ENCODE measurements at regions not wholly inside any gene's neighbourhood (a gene's known extent, or its start where the extent isn't known, plus 50 kb on each side); places are given as distances from the start of the nearest gene placed in this dataset.

DNA sequence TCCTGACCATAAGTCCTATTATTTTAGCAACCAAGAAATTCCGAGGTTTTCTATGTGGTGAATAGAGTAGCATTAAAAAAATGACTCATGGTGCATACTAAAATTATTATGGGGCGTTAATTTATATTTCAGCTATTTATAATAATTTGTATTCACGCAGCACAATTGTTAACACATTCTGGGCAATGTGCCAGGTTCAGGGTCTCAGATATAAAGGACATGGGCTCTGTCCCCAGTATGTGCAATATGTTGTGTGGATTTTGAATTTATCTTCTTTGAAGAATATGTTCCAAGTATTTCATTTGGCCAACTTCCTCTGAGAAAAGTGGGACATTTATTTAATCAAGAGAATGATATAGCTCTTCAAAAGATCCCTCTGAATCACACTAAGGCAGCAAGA lies 1434.7 kb upstream of the PRR20A start:
- 91% methylated on average over 3 of the region's 3 CpGs; no CpG with 5 or more reads in 1 of the 2 experiments for WGBS, 2 experiments (ENCODE audit: extremely low coverage in 1 of 2, insufficient coverage in 1 of 2, insufficient read length in 1 of 2, insufficient replicate concordance in 2 of 2, low coverage in 1 of 2, low lambda C conversion rate in 2 of 2, missing lambda C conversion rate in 1 of 2)
- CTCF ChIA-PET (ENCODE audit: partially characterized antibody): no interaction called here
- Histone ChIP-seq H4K91ac (replicated peaks; ENCODE audit: insufficient read length, low read length) (no peak overlapping the region), H2AFZ (ENCODE audit: low read length) (no peak overlapping the region), H4K5ac (ENCODE audit: insufficient read length, low read depth, low read length) (no peak overlapping the region), H3K27ac (ENCODE audit: low read depth, low read length) (no peak overlapping the region), H2AK5ac (ENCODE audit: low read depth, low read length) (no peak overlapping the region), H3K4ac (replicated peaks; ENCODE audit: insufficient read length, low read depth, low read length) (no peak overlapping the region), H4K8ac (ENCODE audit: extremely low read depth, insufficient read depth, low read length) (no peak overlapping the region), H2BK5ac (ENCODE audit: low read depth, low read length) (no peak overlapping the region), H3K4me3 (ENCODE audit: extremely low read depth in 1 of 4, insufficient read depth in 2 of 4, low read depth in 3 of 4, low read length in 4 of 4) (no peak overlapping the region), H3K56ac (replicated peaks; ENCODE audit: insufficient read length, low read depth, low read length) (no peak overlapping the region), H3K4me1 (replicated peaks in 1 of 4; ENCODE audit: control insufficient read depth in 3 of 4, insufficient read depth in 4 of 4, low read length in 3 of 4) (peaks cover 0 to 6% (median 2%) of the 10 kb centered on the region in 4 experiments; a peak in 2 of 7 replicates), H3K18ac (ENCODE audit: extremely low read depth, low read length) (no peak overlapping the region), H2BK20ac (ENCODE audit: low read length) (no peak overlapping the region), H3K23ac (ENCODE audit: insufficient read length) (no peak overlapping the region), H3K27me3 (replicated peaks in 1 of 4; ENCODE audit: control insufficient read depth in 3 of 4, extremely low read depth in 1 of 4, insufficient read depth in 3 of 4, low read length in 3 of 4) (no peaks in the 10 kb centered on the region), H3K9ac (replicated peaks in 1 of 4; ENCODE audit: extremely low read depth in 1 of 4, low read depth in 3 of 4, low read length in 3 of 4) (no peak overlapping the region), H3K4me2 (ENCODE audit: insufficient read depth in 1 of 2, low read depth in 2 of 2, low read length in 2 of 2) (no peak overlapping the region), H3K9me3 (ENCODE audit: insufficient read depth in 2 of 2, low read depth in 1 of 2, low read length in 1 of 2) (no peaks in the 10 kb centered on the region), H3K14ac (ENCODE audit: insufficient read length) (no peak overlapping the region), H2BK15ac (ENCODE audit: low read length) (no peak overlapping the region), H4K20me1 (replicated peaks in 1 of 2; ENCODE audit: control insufficient read depth in 1 of 2, insufficient read depth in 2 of 2, low read length in 2 of 2) (no peaks in the 10 kb centered on the region), H3K23me2 (ENCODE audit: low read depth, low read length) (no peaks in the 10 kb centered on the region), H2BK12ac (ENCODE audit: low read depth, low read length) (no peak overlapping the region), H3K79me2 (ENCODE audit: control insufficient read depth in 1 of 2, insufficient read depth in 2 of 2, low read length in 2 of 2) (no peaks in the 10 kb centered on the region), H2BK120ac (replicated peaks; ENCODE audit: low read depth, low read length) (no peak overlapping the region), H3K36me3 (ENCODE audit: control insufficient read depth in 2 of 4, insufficient read depth in 4 of 4, low read length in 3 of 4) (no peaks in the 10 kb centered on the region), H3K79me1 (ENCODE audit: low read depth, low read length) (no peaks in the 10 kb centered on the region)
- POLR2A ChIA-PET (ENCODE audit: partially characterized antibody): no interaction called here
- DNase-seq (ENCODE audit: low read depth in 1 of 2, low spot score in 2 of 2): no peak
- TF ChIP-seq SP2 (IDR thresholded peaks at IDR 0.05; ENCODE audit: low read length) (no peak), RFX5 (IDR thresholded peaks at IDR 0.05; ENCODE audit: borderline replicate concordance, low read depth, low read length) (no peak), TEAD4 (IDR thresholded peaks at IDR 0.05; ENCODE audit: low read depth, low read length) (no peak), BRCA1 (IDR thresholded peaks at IDR 0.05; ENCODE audit: low read depth, low read length) (no peak), HDAC2 (IDR thresholded peaks at IDR 0.05; ENCODE audit: borderline replicate concordance in 1 of 2, low read depth in 2 of 2, low read length in 2 of 2) (no peak), TBP (IDR thresholded peaks at IDR 0.05; ENCODE audit: low read depth, low read length) (no peak), BCL11A (IDR thresholded peaks at IDR 0.05; ENCODE audit: low read depth in 2 of 2, low read length in 2 of 2) (no peak), CBX8 (IDR thresholded peaks at IDR 0.05; ENCODE audit: borderline replicate concordance, low read depth, low read length) (no peak), SIX5 (IDR thresholded peaks at IDR 0.05; ENCODE audit: low read depth, low read length) (no peak), EGR1 (IDR thresholded peaks at IDR 0.05; ENCODE audit: borderline replicate concordance, low read depth, low read length) (no peak), KDM4A (IDR thresholded peaks at IDR 0.05; ENCODE audit: low read depth, low read length, severe bottlenecking) (no peak), TAF7 (optimal IDR thresholded peaks at IDR 0.05; ENCODE audit: borderline replicate concordance, low read depth, low read length) (no peak), GABPA (IDR thresholded peaks at IDR 0.05; ENCODE audit: borderline replicate concordance, insufficient read depth, low read length) (no peak)
- FAIRE-seq: no peak

All from H1 (cell line).